HFF-Myc (cell line): ENCODE measurements at regions not wholly inside any gene's neighbourhood (a gene's known extent, or its start where the extent isn't known, plus 50 kb on each side); places are given as distances from the start of the nearest gene placed in this dataset.

Source experiments
- DNase-seq: peaks from one replicate; pipeline ENCODE4 v3.0.0-alpha.2; 2011; ENCODE audit warnings: low read depth; ENCODE audit errors: extremely low read depth
- H3K4me3 ChIP-seq: replicated peaks from 2 replicates; pipeline ENCODE4 v1.5.1; 2011; ENCODE audit warnings: low read depth, mild to moderate bottlenecking, control low read depth, low read length
- CTCF ChIP-seq: IDR thresholded peaks from 2 replicates; pipeline ENCODE4 v1.5.1; 2012; ENCODE audit warnings: mild to moderate bottlenecking, low read depth, low read length, control low read depth; ENCODE audit errors: missing control alignments

- DNase-seq = no peak
- TF ChIP-seq CTCF = no peak
- no peak overlapping the region for H3K4me3 ChIP-seq
Observed at GRCh38 chr1:185477638-185478580, 160.9 kb upstream of the IVNS1ABP start.

- DNase-seq = no peak
- no peak overlapping the region for H3K4me3 ChIP-seq
- TF ChIP-seq CTCF = no peak
Observed at GRCh38 chr1:185474440-185475149, 157.6 kb upstream of the IVNS1ABP start.

GRCh38 chr1:185473186-185473585 is 156.1 kb upstream of the IVNS1ABP start:
- no peak for TF ChIP-seq CTCF
- DNase-seq = no peak
- no peak overlapping the region for H3K4me3 ChIP-seq

GRCh38 chr1:185468626-185469025 is 151.6 kb upstream of the IVNS1ABP start:
- no peak overlapping the region for H3K4me3 ChIP-seq
- no peak for DNase-seq
- TF ChIP-seq CTCF = no peak

- no peak overlapping the region for H3K4me3 ChIP-seq
- DNase-seq = no peak
- TF ChIP-seq CTCF = no peak
Observed at GRCh38 chr1:185467122-185467521, 150.1 kb upstream of the IVNS1ABP start.

- TF ChIP-seq CTCF = no peak
- no peak overlapping the region for H3K4me3 ChIP-seq
- no peak for DNase-seq
Observed at GRCh38 chr1:185464777-185465176, 147.7 kb upstream of the IVNS1ABP start.
